Tibial artery (tissue), 4 donors: ENCODE measurements at regions not wholly inside any gene's neighbourhood (a gene's known extent, or its start where the extent isn't known, plus 50 kb on each side); places are given as distances from the start of the nearest gene placed in this dataset.

Source experiments
- DNase-seq, 2 donors: peaks; one replicate each; pipeline ENCODE4 v3.0.0-alpha.2; 2019
- H3K27ac ChIP-seq, 2 donors: fragments of 200-600 bp; sonication (generic) in 1 of 2; 1 replicate in 1 of 2; 2 replicates in 1 of 2; pipeline ENCODE4 v1.5.1; 2018 to 2019; ENCODE audit warnings: mild to moderate bottlenecking in 1 of 2
- H3K27me3 ChIP-seq, 2 donors: fragments of 200-600 bp; sonication (generic) in 1 of 2; one replicate each; pipeline versions ENCODE4 v1.5.1 to v1.6.0; 2016 to 2019
- H3K36me3 ChIP-seq, 3 donors: fragments of 200-600 bp; sonication (generic) in 2 of 3; one replicate each; pipeline ENCODE4 v1.5.1; 2016 to 2019; ENCODE audit warnings: mild to moderate bottlenecking in 2 of 3
- H3K4me1 ChIP-seq, 4 donors: fragments of 200-600 bp; sonication (generic) in 2 of 4; 1 replicate in 3 of 4; 2 replicates in 1 of 4; pipeline ENCODE4 v1.5.1; 2016 to 2019
- H3K4me3 ChIP-seq, 2 donors: fragments of 200-600 bp; sonication (generic) in 1 of 2; 1 replicate in 1 of 2; 2 replicates in 1 of 2; pipeline ENCODE4 v1.5.1; 2018 to 2019; ENCODE audit warnings: mild to moderate bottlenecking in 2 of 2
- H3K9me3 ChIP-seq, 3 donors: fragments of 200-600 bp; sonication (generic) in 1 of 3; one replicate each; pipeline ENCODE4 v1.5.1; 2016 to 2019
- intact Hi-C: fragments of 100-400 bp; cut with DNase I; formaldehyde crosslinking; loops from one replicate; pipeline ENCODE4 v1.15.0; 2023; ENCODE audit warnings: low total_unique reads
- TF ChIP-seq, protein P1 (sequence below), 2 experiments: fragments of 200-600 bp in 1 of 2; fragments of 450-650 bp in 1 of 2; IDR thresholded peaks; one replicate each; pipeline ENCODE4 v1.5.1; 2017 to 2019; ENCODE audit warnings: antibody characterized with exemption in 2 of 2, mild to moderate bottlenecking in 1 of 2, moderate library complexity in 1 of 2

GRCh38 chr1:234907940-234908405, 220.7 kb downstream of the TOMM20 start:
- H3K36me3 ChIP-seq, result no peaks in the 10 kb centered on the region
- no peaks in the 10 kb centered on the region for H3K9me3 ChIP-seq
- peak overlapping the region in 1 of 2 donors; percentile 26 for H3K27ac ChIP-seq
- peaks cover 0 to 20% (median 13%) of the 10 kb centered on the region in 4 donors for H3K4me1 ChIP-seq
- no peak overlapping the region for H3K4me3 ChIP-seq
- TF ChIP-seq, protein P1, sequence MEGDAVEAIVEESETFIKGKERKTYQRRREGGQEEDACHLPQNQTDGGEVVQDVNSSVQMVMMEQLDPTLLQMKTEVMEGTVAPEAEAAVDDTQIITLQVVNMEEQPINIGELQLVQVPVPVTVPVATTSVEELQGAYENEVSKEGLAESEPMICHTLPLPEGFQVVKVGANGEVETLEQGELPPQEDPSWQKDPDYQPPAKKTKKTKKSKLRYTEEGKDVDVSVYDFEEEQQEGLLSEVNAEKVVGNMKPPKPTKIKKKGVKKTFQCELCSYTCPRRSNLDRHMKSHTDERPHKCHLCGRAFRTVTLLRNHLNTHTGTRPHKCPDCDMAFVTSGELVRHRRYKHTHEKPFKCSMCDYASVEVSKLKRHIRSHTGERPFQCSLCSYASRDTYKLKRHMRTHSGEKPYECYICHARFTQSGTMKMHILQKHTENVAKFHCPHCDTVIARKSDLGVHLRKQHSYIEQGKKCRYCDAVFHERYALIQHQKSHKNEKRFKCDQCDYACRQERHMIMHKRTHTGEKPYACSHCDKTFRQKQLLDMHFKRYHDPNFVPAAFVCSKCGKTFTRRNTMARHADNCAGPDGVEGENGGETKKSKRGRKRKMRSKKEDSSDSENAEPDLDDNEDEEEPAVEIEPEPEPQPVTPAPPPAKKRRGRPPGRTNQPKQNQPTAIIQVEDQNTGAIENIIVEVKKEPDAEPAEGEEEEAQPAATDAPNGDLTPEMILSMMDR (IDR thresholded peaks at IDR 0.05), result no peak
- DNase-seq, result no peak
- intact Hi-C loops, result no loop called here
- H3K27me3 ChIP-seq, result no peaks in the 10 kb centered on the region

GRCh38 chr1:234907208-234907939, 221.3 kb downstream of the TOMM20 start:
- Histone ChIP-seq H3K36me3 (no peaks in the 10 kb centered on the region), H3K4me3 (no peak overlapping the region), H3K27ac (no peak overlapping the region), H3K27me3 (no peaks in the 10 kb centered on the region), H3K4me1 (peaks cover 0 to 14% (median 7%) of the 10 kb centered on the region in 4 donors), H3K9me3 (no peaks in the 10 kb centered on the region)
- intact Hi-C loops, result no loop called here
- TF ChIP-seq, protein P1 (IDR thresholded peaks at IDR 0.05), result no peak
- no peak for DNase-seq

DNA sequence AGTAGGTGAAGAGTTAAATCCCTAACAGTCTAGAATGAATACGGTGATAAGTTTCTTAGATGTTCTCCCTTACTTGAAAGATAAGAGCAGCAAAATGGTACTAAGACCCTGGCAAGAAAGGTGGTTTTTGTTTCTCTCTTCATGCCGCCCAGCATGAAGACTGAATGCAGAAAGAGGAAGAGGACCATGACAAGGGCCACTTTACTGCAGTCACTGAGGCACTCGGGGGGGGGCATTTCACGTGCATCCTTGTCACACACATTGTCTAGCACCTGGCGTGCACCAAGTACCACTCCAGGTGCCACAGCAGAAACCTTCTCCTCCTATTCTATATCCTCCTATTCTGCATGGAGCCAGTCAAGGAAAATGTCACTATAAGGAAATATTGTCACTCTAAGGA, 222.0 kb downstream of the TOMM20 start:
- Histone ChIP-seq H3K36me3 (no peaks in the 10 kb centered on the region), H3K27me3 (no peaks in the 10 kb centered on the region), H3K4me1 (peaks cover 0 to 6% (median under 1%) of the 10 kb centered on the region in 4 donors), H3K9me3 (no peaks in the 10 kb centered on the region), H3K4me3 (no peak overlapping the region), H3K27ac (no peak overlapping the region)
- DNase-seq, result no peak
- intact Hi-C loops, result no loop called here
- TF ChIP-seq, protein P1 (IDR thresholded peaks at IDR 0.05), result no peak

DNA sequence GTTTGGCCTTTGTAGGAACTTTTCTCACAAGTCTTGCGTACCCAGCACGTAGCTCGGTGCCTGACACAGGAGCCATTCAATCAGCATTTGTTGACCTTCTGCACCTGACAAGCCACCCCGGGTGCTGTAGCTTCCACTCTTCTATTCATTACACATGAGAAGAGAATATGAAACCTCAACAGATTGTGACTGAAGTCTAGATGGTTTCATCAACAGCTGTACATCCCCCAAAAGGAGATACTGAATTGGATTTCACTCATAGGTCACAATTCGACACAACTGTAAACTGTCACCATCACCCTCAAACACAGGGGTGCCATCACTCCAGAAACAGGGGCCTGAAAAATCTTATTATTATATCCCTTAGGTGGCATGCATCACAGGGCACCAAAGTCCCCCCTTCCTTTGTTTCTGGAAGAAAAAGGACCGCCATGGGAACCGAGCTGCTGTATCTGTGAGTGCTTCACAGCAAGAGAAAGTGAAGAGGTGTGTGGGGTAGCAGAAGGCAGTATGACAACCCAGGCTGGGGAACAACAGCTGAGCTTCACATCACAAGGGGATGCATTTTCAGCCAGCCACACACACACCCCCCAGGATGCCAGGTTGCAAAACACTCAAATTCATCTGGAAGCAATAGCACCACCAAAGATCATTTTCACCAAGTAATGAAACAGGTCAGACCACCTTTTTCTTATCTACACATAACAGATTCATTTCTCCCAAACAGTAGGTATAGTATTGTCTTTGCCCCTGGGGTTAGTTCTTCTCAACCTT, 225.7 kb downstream of the TOMM20 start:
- DNase-seq, result no peak
- intact Hi-C loops, result no loop called here
- no peaks in the 10 kb centered on the region for H3K27me3 ChIP-seq

GRCh38 chr1:234901491-234902049, 227.1 kb downstream of the TOMM20 start:
- no peaks in the 10 kb centered on the region for H3K36me3 ChIP-seq
- intact Hi-C loops, result no loop called here
- no peak overlapping the region for H3K4me3 ChIP-seq
- no peak overlapping the region for H3K27ac ChIP-seq
- H3K9me3 ChIP-seq, result no peaks in the 10 kb centered on the region
- TF ChIP-seq, protein P1 (IDR thresholded peaks at IDR 0.05), result no peak
- no peaks in the 10 kb centered on the region for H3K27me3 ChIP-seq
- DNase-seq, result no peak
- peaks cover 0 to 11% (median 8%) of the 10 kb centered on the region in 4 donors for H3K4me1 ChIP-seq

More for the DNA sequence above, 225.7 kb downstream of the TOMM20 start:
- H3K36me3 ChIP-seq, result no peaks in the 10 kb centered on the region
- no peak overlapping the region for H3K4me3 ChIP-seq
- H3K4me1 ChIP-seq, result peaks cover 0 to 11% (median 8%) of the 10 kb centered on the region in 4 donors
- H3K27ac ChIP-seq, result no peak overlapping the region
- H3K9me3 ChIP-seq, result no peaks in the 10 kb centered on the region
- TF ChIP-seq, protein P1 (IDR thresholded peaks at IDR 0.05), result no peak
